ENCODE measurements at regions not wholly inside any gene's neighbourhood (a gene's known extent, or its start where the extent isn't known, plus 50 kb on each side); places are given as distances from the start of the nearest gene placed in this dataset.

DNA sequence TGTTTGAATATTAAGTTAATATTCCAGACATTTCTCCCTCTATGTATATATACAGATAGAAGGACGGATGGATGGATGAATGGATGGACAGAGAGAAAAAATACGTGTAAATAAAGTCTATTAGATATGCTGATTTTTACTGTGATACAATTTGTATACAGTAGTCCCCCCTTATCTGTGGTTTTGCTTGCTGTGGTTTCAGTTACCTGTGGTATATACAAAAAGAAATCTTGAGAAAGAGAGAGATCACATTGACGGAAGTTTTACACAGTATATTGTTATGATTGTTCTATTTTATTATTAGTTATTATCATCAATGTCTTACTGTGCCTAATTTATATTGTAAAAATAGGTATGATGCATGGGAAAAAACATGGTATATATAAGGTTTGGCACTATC is 290.2 kb downstream of the UTRN start:
- TF ChIP-seq, protein P1, sequence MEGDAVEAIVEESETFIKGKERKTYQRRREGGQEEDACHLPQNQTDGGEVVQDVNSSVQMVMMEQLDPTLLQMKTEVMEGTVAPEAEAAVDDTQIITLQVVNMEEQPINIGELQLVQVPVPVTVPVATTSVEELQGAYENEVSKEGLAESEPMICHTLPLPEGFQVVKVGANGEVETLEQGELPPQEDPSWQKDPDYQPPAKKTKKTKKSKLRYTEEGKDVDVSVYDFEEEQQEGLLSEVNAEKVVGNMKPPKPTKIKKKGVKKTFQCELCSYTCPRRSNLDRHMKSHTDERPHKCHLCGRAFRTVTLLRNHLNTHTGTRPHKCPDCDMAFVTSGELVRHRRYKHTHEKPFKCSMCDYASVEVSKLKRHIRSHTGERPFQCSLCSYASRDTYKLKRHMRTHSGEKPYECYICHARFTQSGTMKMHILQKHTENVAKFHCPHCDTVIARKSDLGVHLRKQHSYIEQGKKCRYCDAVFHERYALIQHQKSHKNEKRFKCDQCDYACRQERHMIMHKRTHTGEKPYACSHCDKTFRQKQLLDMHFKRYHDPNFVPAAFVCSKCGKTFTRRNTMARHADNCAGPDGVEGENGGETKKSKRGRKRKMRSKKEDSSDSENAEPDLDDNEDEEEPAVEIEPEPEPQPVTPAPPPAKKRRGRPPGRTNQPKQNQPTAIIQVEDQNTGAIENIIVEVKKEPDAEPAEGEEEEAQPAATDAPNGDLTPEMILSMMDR (IDR thresholded peaks at IDR 0.05), result no peak
- no peak for TF ChIP-seq POLR2A (IDR thresholded peaks at IDR 0.05)
- TF ChIP-seq EP300 (IDR thresholded peaks at IDR 0.05), result no peak
- TF ChIP-seq POLR2AphosphoS5 (IDR thresholded peaks at IDR 0.05), result no peak

Data from suprapubic skin (tissue), 4 donors.